ENCODE measurements at regions not wholly inside any gene's neighbourhood (a gene's known extent, or its start where the extent isn't known, plus 50 kb on each side); places are given as distances from the start of the nearest gene placed in this dataset.

DNA sequence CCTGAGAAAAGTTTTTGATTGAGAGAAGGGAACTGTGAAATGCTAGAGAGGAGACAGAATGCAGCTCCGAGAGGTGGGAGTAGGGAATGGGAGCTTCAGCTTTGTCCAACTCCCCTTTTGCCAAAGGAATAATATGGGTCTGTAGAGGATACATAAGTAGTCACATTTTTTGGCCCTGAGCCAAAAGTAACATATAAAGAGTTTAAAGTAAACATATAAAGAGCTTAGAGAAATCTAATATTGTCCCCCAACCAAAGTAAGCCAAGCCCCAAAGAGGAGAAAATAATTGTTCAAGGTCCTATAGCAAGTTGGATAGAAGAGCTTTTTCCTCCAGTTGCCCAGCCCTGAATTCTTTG, 215.1 kb downstream of the TMEM114 start:
- no peak for DNase-seq

DNA sequence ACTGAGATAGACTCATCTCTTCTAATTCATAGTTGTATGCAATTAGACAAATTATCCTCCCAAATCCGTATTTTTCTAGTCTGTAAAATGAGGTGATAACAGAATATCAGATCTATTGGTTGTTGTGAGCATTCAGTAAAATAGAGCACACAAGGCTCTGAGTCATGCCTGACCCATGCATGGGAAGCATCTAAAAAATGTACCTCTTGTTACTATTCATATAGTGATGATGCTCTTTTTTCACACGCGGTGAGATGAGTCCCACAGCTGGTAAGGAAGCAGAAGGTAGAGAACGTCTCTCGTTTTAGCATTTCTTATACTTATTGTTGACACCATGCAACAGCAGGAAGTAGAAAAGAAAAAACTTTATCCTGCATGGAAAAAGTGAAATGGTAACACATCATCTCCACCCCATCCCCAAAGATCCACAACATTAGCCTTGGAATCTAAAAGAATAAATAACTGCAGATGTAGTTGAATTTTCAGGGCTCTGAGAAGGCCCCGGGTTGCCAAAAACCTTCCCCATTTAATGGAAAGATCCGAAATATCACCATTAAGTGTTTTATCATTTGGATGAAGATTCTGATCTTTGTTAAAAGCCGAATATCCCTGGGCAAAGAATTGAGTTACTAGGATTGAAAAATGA, 215.6 kb downstream of the TMEM114 start:
- DNase-seq, result no peak

DNA sequence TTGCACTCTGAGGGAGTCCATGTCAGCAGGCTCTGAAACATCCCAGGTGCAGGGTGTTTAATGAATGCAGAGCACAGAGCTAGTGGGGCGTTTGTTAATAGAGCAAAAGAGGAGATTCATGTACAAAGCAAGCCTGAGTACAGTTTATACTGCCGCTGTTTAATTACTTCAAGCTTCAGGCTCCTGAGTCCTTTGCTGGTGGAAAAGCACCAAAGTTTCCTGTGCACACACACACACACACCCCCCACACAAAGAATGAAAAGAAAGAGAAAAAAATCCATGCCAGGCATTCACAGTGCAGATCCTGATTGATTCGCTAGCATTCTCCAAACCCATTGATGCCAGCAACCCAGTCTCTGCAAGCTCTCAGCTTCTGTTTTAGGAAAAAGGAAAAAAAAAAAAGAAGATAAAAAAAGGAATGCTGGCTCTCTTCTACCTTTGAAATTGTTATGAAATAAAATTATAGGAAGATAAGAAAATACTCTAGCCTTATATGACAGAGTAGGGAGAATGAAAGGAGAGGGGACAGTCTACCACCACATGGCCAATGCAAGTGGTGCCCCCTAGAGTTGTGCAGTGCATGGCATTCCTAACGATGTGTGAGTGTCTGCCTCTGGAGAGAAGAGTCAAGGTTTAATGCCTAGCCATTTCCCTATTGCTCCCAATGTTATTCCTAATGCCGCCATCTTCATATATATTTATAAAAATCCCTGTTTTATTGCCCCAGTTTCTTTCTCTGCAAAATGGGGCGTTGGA, 216.5 kb downstream of the TMEM114 start:
- peak in 3 of 56 donors; percentile 0 to 6 (median 1) for DNase-seq

- no peak for DNase-seq
These were observed 218.2 kb downstream of the TMEM114 start for GRCh38 chr16:8372141-8372540.

- DNase-seq, result peak in 3 of 56 donors; percentile 2 to 27 (median 5)
These were observed 219.7 kb downstream of the TMEM114 start for GRCh38 chr16:8370374-8371270.

DNA sequence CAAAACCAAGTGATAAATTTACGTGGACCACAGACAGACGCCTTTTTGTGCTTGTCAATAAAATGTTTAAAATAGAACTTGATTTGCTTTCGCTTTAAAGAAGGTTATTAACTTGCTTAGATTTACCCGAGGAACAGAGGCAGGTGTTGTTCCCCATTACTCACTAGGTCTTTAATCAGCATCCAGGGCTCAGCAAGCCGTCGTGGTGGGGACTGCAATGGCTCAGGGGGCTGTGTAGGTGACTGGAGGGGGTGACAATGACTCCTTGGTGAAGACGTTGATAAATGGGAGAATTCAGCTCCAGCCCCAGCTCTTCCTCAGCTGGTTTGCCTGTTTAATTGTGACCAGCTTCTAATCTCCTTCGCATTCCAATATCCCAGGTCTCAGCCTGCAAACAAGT, 231.4 kb downstream of the TMEM114 start:
- DNase-seq, result no peak

- peak in 1 of 56 donors; percentile 0 for DNase-seq
These were observed 234.6 kb downstream of the TMEM114 start for GRCh38 chr16:8355675-8356074.

GRCh38 chr16:8346294-8346693, 244.0 kb downstream of the TMEM114 start:
- no peak for DNase-seq

- DNase-seq, result no peak
These were observed 248.0 kb downstream of the TMEM114 start for GRCh38 chr16:8342276-8342675.

GRCh38 chr16:8330761-8331160, 259.6 kb downstream of the TMEM114 start:
- DNase-seq, result no peak

DNA sequence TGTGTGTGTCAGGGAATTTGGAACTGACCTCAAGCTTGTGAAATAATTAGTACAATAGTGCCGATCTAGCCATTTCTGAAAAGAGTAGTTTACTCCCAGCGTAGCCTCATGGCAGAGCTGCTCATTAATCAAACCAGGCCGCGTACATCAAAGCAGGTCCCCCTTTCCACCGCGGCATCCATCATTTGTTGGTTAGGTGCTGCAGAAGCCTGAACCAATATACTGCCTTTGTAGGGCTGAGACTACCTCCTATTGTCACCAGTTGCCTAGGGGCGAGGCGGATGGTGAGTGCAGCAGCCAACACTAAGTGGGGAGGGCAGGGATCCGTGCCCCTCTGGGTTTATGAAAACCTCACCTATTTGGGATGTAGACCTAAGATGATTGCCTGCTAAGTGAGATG, 264.1 kb downstream of the TMEM114 start:
- no peak for DNase-seq

DNA sequence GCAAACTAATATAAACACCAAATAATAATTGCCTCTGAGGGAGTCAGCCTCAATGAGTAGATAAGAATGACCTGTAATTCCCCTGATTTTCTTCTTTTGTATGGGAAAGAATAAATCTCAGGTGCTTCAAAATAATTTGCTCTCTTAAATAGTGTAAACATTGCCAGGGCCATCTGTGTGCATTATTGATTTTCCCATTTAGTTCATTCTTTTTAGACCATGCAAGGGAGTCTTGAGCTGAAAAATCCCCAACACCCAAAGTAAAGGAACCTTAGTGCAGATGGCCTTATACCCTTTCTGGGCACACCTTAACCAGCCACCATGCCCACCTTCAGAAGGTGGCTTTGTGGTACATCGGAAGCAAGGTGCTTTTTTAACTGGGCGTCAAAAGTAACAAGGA, 267.2 kb downstream of the TMEM114 start:
- no peak for DNase-seq

DNA sequence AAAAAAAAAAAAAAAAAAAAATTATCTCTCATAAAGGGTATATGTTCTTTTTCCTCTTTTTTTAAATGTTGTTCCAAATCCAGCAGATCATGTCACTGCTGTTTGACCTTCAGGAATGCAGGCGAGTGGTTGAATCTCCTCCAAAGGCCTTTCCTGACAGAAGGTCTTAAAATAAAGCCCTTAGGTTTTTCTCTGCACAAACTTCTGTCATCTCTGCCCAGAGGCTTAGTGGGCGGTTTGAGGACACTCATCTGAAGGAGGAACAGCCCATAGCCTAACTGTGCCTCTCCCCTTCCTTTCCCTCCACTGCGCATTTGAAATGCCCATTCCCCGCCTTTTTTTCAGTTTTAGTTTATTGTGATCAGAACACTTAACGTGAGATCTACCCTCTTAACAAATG, 270.2 kb downstream of the TMEM114 start:
- no peak for DNase-seq

DNA sequence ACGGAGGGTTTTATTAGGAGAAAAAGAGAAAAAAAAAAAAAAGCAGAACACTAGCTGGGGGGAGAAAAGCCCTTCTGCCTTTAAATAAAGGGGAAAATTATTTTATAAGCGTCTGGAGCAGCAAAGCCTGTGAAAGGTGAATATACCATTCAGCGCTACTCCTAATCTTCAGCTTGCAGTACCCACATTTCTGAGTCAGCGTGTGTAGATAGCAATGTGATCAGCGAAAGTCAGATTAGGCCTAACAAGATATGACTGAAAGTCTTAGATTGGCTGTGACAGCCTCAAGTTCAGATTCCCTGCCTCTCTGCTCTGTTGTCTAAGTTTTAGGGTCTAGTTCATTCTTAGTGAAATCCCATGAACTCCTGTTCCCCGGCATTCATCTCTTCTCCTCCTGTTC, 279.5 kb downstream of the TMEM114 start:
- no peak for DNase-seq

DNA sequence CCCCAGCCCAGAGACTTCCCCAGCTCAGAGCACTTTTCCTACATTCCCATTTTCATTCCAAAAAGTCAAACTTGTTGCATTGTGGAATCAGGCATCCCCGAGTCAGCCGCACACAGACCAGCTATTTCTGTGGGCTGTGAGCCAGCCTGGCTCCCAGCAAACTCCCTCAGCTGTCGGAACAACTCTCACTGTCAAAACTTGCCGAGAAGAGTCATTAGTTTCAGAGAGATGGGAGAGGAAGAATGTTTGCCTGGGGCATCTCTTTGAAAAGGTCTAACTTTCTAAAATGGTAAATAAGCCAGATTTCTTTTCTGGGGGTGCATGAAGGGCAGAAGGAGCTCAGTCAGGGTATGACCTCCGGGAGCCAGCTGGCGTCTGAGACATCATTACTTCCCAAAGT, 280.0 kb downstream of the TMEM114 start:
- no peak for DNase-seq

GRCh38 chr16:8305201-8305600, 285.1 kb downstream of the TMEM114 start:
- no peak for DNase-seq

- DNase-seq, result no peak
These were observed 290.7 kb downstream of the TMEM114 start for GRCh38 chr16:8299635-8300034.

- DNase-seq, result no peak
These were observed 294.6 kb downstream of the TMEM114 start for GRCh38 chr16:8295513-8296237.

GRCh38 chr16:8293413-8293812, 296.9 kb downstream of the TMEM114 start:
- DNase-seq, result no peak

GRCh38 chr16:8292271-8292670, 298.0 kb downstream of the TMEM114 start:
- no peak for DNase-seq

DNA sequence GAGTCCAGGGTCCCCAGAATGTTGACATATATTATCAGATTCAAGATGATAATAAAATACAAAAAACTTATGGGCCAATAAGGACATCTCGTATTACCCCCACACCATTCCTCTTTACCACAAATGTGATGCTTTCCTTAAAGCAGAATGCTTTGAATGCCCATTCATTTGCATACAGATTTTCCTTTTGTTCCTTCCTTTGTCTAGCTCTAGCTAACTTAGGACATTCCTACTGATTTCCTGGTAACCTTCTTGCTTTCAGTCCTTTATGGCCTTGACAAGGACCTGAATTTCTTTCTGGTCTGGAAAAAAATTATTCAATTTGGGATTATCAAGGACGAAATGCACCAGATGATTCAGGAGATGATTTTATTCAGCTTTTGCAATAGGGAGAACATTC, 304.0 kb downstream of the TMEM114 start:
- no peak for DNase-seq

DNA sequence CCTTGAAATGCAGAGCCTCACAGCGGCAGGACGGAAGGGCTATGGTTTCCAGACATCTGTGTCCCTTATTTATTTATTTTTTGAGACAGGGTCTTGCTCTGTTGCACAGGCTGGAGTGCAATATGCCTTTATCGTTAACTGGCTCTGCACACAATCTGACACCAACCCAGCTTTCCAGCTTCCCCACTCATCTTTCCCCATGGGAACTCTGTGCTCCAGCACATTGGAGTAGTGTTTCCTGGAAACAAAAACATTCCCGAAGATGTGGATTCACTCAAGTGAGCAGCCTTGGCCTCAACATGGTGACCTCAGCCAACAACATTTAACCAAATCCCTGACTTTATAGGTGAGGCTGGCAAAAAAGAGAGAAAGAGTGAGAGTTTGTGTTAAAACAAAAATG, 307.1 kb downstream of the TMEM114 start:
- DNase-seq, result no peak
